ENCODE measurements at regions not wholly inside any gene's neighbourhood (a gene's known extent, or its start where the extent isn't known, plus 50 kb on each side); places are given as distances from the start of the nearest gene placed in this dataset.

DNA sequence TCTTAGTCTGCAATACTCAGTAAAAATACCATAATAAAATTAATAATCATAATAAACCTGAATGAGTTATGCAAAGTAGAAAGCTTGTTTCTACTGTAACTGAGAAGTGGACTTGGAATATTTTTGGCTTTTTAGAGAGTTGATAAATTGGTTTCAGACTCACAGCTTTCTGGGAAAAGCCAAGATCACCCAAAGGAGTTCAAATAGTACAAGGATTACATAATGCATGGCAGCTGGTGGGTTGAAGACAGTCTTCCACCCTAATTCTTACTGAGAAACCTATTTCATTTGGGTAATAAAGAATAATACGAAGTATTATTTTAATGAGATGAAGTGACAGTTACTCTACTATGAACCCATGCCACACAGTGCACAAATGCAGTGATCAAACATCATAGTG is 139.4 kb upstream of the KLF12 start:
- H3K9ac ChIP-seq (ENCODE audit: control insufficient read depth, extremely low read depth, insufficient read depth, low read length), result no peak overlapping the region
- H3K36me3 ChIP-seq (ENCODE audit: control insufficient read depth in 2 of 2, extremely low read depth in 1 of 2, insufficient read depth in 2 of 2, low read length in 2 of 2), result no peaks in the 10 kb centered on the region
- no peak for DNase-seq (ENCODE audit: low read depth, low spot score)
- H3K4me3 ChIP-seq (ENCODE audit: control insufficient read depth in 2 of 3, extremely low read depth in 1 of 3, insufficient read depth in 2 of 3, low read depth in 1 of 3, low read length in 3 of 3), result no peak overlapping the region
- no peaks in the 10 kb centered on the region for H3K79me2 ChIP-seq (ENCODE audit: control insufficient read depth, insufficient read depth, low read length)
- H3K27me3 ChIP-seq (ENCODE audit: control insufficient read depth, extremely low read depth, insufficient read depth, low read length), result no peaks in the 10 kb centered on the region
- no peak overlapping the region for H3K27ac ChIP-seq (ENCODE audit: control insufficient read depth, insufficient read depth, low read length)
- FAIRE-seq, result no peak
- no peaks in the 10 kb centered on the region for H4K20me1 ChIP-seq (ENCODE audit: control insufficient read depth, extremely low read depth, insufficient read depth, low read length)
- peaks cover 11% of the 10 kb centered on the region for H3K4me1 ChIP-seq (ENCODE audit: control insufficient read depth, extremely low read depth, insufficient read depth, low read length)
- H3K9me3 ChIP-seq (ENCODE audit: control insufficient read depth, low read depth, low read length), result no peaks in the 10 kb centered on the region
- TF ChIP-seq EZH2 (IDR thresholded peaks at IDR 0.05; ENCODE audit: low read length), result no peak
- TF ChIP-seq, protein P1, sequence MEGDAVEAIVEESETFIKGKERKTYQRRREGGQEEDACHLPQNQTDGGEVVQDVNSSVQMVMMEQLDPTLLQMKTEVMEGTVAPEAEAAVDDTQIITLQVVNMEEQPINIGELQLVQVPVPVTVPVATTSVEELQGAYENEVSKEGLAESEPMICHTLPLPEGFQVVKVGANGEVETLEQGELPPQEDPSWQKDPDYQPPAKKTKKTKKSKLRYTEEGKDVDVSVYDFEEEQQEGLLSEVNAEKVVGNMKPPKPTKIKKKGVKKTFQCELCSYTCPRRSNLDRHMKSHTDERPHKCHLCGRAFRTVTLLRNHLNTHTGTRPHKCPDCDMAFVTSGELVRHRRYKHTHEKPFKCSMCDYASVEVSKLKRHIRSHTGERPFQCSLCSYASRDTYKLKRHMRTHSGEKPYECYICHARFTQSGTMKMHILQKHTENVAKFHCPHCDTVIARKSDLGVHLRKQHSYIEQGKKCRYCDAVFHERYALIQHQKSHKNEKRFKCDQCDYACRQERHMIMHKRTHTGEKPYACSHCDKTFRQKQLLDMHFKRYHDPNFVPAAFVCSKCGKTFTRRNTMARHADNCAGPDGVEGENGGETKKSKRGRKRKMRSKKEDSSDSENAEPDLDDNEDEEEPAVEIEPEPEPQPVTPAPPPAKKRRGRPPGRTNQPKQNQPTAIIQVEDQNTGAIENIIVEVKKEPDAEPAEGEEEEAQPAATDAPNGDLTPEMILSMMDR (optimal IDR thresholded peaks at IDR 0.05 in 1 of 3, IDR thresholded peaks at IDR 0.05 in 1 of 3, conservative IDR thresholded peaks at IDR 0.05 in 1 of 3; ENCODE audit: extremely low read depth in 1 of 3, insufficient read depth in 2 of 3, low read length in 3 of 3), result no peak
- no peak overlapping the region for H3K4me2 ChIP-seq (ENCODE audit: control insufficient read depth, extremely low read depth, insufficient read depth, low read depth, low read length)
- dilution Hi-C loops (cut with MboI; ENCODE audit: extremely low pct_ligation_motif_present, low sequenced_read_pairs), result no loop called here
- no peak overlapping the region for H2AFZ ChIP-seq (ENCODE audit: control insufficient read depth, low read length)
- H3K9me1 ChIP-seq (ENCODE audit: control insufficient read depth, extremely low read depth, insufficient read depth, low read length), result no peaks in the 10 kb centered on the region

DNA sequence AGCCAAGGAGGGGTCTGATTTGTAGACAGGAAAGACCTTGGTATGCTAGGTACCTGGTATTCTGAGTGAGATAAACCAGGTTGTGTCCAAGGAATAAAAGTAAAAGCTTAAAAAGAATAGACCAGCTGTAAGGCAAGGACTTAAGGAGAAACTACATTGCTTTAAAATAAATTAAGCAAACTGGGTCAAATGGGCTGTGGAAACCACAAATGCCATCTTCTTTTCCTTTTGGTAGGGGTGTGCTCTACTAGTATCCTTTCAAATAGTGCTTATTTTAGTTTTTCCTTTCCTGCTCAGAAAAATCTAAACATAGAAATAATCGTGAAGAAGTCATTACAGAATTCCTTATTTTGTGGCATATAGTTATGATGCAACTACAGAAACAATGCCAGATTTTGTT is 138.6 kb upstream of the KLF12 start:
- H3K4me1 ChIP-seq (ENCODE audit: control insufficient read depth, extremely low read depth, insufficient read depth, low read length), result peaks cover 11% of the 10 kb centered on the region
- dilution Hi-C loops (cut with MboI; ENCODE audit: extremely low pct_ligation_motif_present, low sequenced_read_pairs), result no loop called here
- H3K9me1 ChIP-seq (ENCODE audit: control insufficient read depth, extremely low read depth, insufficient read depth, low read length), result no peaks in the 10 kb centered on the region
- FAIRE-seq (no peak), DNase-seq (ENCODE audit: low read depth, low spot score) (no peak)
- no peak overlapping the region for H3K4me3 ChIP-seq (ENCODE audit: control insufficient read depth in 2 of 3, extremely low read depth in 1 of 3, insufficient read depth in 2 of 3, low read depth in 1 of 3, low read length in 3 of 3)
- H3K9me3 ChIP-seq (ENCODE audit: control insufficient read depth, low read depth, low read length), result no peaks in the 10 kb centered on the region
- no peaks in the 10 kb centered on the region for H4K20me1 ChIP-seq (ENCODE audit: control insufficient read depth, extremely low read depth, insufficient read depth, low read length)
- no peak overlapping the region for H3K4me2 ChIP-seq (ENCODE audit: control insufficient read depth, extremely low read depth, insufficient read depth, low read depth, low read length)
- no peaks in the 10 kb centered on the region for H3K79me2 ChIP-seq (ENCODE audit: control insufficient read depth, insufficient read depth, low read length)
- TF ChIP-seq EZH2 (IDR thresholded peaks at IDR 0.05; ENCODE audit: low read length), result no peak
- TF ChIP-seq, protein P1 (optimal IDR thresholded peaks at IDR 0.05 in 1 of 3, IDR thresholded peaks at IDR 0.05 in 1 of 3, conservative IDR thresholded peaks at IDR 0.05 in 1 of 3; ENCODE audit: extremely low read depth in 1 of 3, insufficient read depth in 2 of 3, low read length in 3 of 3), result no peak
- no peak overlapping the region for H3K27ac ChIP-seq (ENCODE audit: control insufficient read depth, insufficient read depth, low read length)
- H3K36me3 ChIP-seq (ENCODE audit: control insufficient read depth in 2 of 2, extremely low read depth in 1 of 2, insufficient read depth in 2 of 2, low read length in 2 of 2), result no peaks in the 10 kb centered on the region
- H3K9ac ChIP-seq (ENCODE audit: control insufficient read depth, extremely low read depth, insufficient read depth, low read length), result no peak overlapping the region
- H2AFZ ChIP-seq (ENCODE audit: control insufficient read depth, low read length), result no peak overlapping the region
- H3K27me3 ChIP-seq (ENCODE audit: control insufficient read depth, extremely low read depth, insufficient read depth, low read length), result no peaks in the 10 kb centered on the region
